HL-60 (cell line): ENCODE measurements at regions not wholly inside any gene's neighbourhood (a gene's known extent, or its start where the extent isn't known, plus 50 kb on each side); places are given as distances from the start of the nearest gene placed in this dataset.

ENCODE experiments used
- CTCF ChIP-seq: IDR thresholded peaks from one replicate; pipeline ENCODE4 v1.5.1; 2011; ENCODE audit warnings: low read length, control low read depth, inconsistent platforms; ENCODE audit not compliant: insufficient read depth
- GABPA ChIP-seq: IDR thresholded peaks from 2 replicates; pipeline ENCODE4 v1.6.1; 2012; ENCODE audit warnings: low read depth
- POLR2AphosphoS5 ChIP-seq: IDR thresholded peaks from 2 replicates; pipeline ENCODE4 v1.6.1; 2012; ENCODE audit warnings: low read depth
- REST ChIP-seq: IDR thresholded peaks from 2 replicates; pipeline ENCODE4 v1.6.1; 2012; ENCODE audit warnings: low read depth; ENCODE audit not compliant: insufficient replicate concordance
- SPI1 ChIP-seq: IDR thresholded peaks from 2 replicates; pipeline ENCODE4 v1.6.1; 2012; ENCODE audit warnings: low read depth, mild to moderate bottlenecking, borderline replicate concordance

DNA sequence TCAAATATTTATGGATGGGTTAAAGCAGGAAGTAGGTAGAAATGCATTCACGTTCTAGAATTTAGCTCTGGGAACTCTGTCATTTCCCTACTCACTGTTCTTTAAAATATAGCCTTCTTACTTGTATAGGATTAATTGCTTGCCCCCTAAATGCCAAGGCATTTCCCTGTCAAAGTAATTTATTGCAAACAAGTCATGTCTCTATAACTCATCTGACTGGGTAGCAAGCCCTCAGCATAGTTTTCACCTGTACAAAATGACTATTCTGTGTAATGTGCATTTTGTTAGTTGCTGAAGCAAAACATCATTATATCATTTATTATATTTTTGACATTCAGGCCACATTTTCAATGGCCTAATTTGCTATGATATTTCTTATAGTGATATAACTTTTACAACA lies 1308.2 kb upstream of the EPHA6 start:
- TF ChIP-seq REST (no peak), POLR2AphosphoS5 (no peak), CTCF (no peak), GABPA (no peak), SPI1 (no peak)
